ENCODE measurements at regions not wholly inside any gene's neighbourhood (a gene's known extent, or its start where the extent isn't known, plus 50 kb on each side); places are given as distances from the start of the nearest gene placed in this dataset.

GRCh38 chr9:38158628-38159027 lies 89.6 kb upstream of the SHB start:
- no peak overlapping the region for H3K4me3 ChIP-seq (ENCODE audit: low read depth, low read length)

GRCh38 chr9:38157711-38158110 lies 88.7 kb upstream of the SHB start:
- TF ChIP-seq, protein P1, sequence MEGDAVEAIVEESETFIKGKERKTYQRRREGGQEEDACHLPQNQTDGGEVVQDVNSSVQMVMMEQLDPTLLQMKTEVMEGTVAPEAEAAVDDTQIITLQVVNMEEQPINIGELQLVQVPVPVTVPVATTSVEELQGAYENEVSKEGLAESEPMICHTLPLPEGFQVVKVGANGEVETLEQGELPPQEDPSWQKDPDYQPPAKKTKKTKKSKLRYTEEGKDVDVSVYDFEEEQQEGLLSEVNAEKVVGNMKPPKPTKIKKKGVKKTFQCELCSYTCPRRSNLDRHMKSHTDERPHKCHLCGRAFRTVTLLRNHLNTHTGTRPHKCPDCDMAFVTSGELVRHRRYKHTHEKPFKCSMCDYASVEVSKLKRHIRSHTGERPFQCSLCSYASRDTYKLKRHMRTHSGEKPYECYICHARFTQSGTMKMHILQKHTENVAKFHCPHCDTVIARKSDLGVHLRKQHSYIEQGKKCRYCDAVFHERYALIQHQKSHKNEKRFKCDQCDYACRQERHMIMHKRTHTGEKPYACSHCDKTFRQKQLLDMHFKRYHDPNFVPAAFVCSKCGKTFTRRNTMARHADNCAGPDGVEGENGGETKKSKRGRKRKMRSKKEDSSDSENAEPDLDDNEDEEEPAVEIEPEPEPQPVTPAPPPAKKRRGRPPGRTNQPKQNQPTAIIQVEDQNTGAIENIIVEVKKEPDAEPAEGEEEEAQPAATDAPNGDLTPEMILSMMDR (conservative IDR thresholded peaks at IDR 0.05; ENCODE audit: low read depth, low read length) = no peak
- H3K4me3 ChIP-seq (ENCODE audit: low read depth, low read length) = no peak overlapping the region
- no peak for DNase-seq (ENCODE audit: low read depth)

More at GRCh38 chr9:38158628-38159027, 89.6 kb upstream of the SHB start:
- TF ChIP-seq, protein P1 (conservative IDR thresholded peaks at IDR 0.05; ENCODE audit: low read depth, low read length) = no peak
- no peak for DNase-seq (ENCODE audit: low read depth)

- no peak overlapping the region for H3K4me3 ChIP-seq (ENCODE audit: low read depth, low read length)
- TF ChIP-seq, protein P1 (conservative IDR thresholded peaks at IDR 0.05; ENCODE audit: low read depth, low read length) = no peak
- DNase-seq (ENCODE audit: low read depth) = no peak
Observed at GRCh38 chr9:38154501-38155421, 85.7 kb upstream of the SHB start.

DNA sequence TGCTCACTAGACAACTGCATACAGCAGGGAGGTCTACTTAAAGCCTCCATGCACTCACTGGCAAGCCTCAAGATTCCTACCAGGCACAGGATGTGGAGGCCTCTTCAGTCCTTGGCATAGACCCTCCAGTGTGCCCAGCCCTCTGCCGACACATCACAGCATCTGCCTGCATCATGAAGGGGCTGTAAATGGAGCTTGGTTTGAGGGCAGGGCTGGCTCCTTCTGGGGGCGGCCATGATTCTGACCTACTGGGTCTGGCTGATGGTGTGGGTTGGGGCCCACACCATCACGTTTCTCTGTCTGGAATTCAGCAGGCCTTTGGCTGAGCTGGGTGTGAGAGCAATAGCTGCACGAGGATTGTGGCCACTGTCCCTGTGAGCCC lies 84.9 kb upstream of the SHB start:
- TF ChIP-seq, protein P1 (conservative IDR thresholded peaks at IDR 0.05; ENCODE audit: low read depth, low read length) = no peak
- H3K4me3 ChIP-seq (ENCODE audit: low read depth, low read length) = no peak overlapping the region
- no peak for DNase-seq (ENCODE audit: low read depth)

- H3K4me3 ChIP-seq (ENCODE audit: low read depth, low read length) = no peak overlapping the region
- TF ChIP-seq, protein P1 (conservative IDR thresholded peaks at IDR 0.05; ENCODE audit: low read depth, low read length) = no peak
Observed at GRCh38 chr9:38153152-38153909, 84.3 kb upstream of the SHB start.

DNA sequence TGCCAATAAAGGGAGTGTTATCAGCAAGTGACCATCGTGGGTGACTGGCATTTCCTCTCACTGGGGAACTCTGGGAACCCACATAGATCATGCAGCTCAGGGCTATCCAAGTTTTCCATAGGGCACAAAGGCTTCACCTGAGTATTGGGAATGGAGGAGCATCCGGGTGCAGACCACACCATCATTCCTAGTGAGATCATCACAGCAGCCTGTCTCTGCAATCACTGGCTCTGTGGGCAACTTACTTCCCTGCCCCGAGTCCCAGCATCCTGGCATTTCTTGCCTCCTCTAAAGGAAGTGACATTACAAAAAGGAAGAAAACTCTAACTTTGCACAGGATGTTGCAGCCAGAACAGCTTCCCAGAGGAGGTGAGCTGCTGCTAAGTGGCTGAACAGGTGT lies 80.6 kb upstream of the SHB start:
- no peak for DNase-seq (ENCODE audit: low read depth)
- TF ChIP-seq, protein P1 (conservative IDR thresholded peaks at IDR 0.05; ENCODE audit: low read depth, low read length) = no peak
- no peak overlapping the region for H3K4me3 ChIP-seq (ENCODE audit: low read depth, low read length)

More at GRCh38 chr9:38153152-38153909, 84.3 kb upstream of the SHB start:
- no peak for DNase-seq (ENCODE audit: low read depth)

Data from choroid plexus epithelial cell (primary cell).